ENCODE measurements at regions not wholly inside any gene's neighbourhood (a gene's known extent, or its start where the extent isn't known, plus 50 kb on each side); places are given as distances from the start of the nearest gene placed in this dataset.

GRCh38 chr1:14039582-14040430, 339.8 kb downstream of the PRDM2 start:
- DNase-seq (ENCODE audit: low read depth): peak; percentile 38
- no peaks in the 10 kb centered on the region for H3K36me3 ChIP-seq (ENCODE audit: control insufficient read depth, insufficient read depth, low read length)
- H3K27me3 ChIP-seq (ENCODE audit: control insufficient read depth, insufficient read depth, low read length): no peaks in the 10 kb centered on the region
- FAIRE-seq: no peak
- H3K4me3 ChIP-seq (ENCODE audit: low read depth, low read length): no peak overlapping the region
- TF ChIP-seq CTCF (IDR thresholded peaks at IDR 0.05; ENCODE audit: insufficient read depth, low read length, severe bottlenecking): no peak

- FAIRE-seq (no peak), DNase-seq (ENCODE audit: low read depth) (no peak)
Observed at GRCh38 chr1:14049965-14050364, 350.0 kb downstream of the PRDM2 start.

DNA sequence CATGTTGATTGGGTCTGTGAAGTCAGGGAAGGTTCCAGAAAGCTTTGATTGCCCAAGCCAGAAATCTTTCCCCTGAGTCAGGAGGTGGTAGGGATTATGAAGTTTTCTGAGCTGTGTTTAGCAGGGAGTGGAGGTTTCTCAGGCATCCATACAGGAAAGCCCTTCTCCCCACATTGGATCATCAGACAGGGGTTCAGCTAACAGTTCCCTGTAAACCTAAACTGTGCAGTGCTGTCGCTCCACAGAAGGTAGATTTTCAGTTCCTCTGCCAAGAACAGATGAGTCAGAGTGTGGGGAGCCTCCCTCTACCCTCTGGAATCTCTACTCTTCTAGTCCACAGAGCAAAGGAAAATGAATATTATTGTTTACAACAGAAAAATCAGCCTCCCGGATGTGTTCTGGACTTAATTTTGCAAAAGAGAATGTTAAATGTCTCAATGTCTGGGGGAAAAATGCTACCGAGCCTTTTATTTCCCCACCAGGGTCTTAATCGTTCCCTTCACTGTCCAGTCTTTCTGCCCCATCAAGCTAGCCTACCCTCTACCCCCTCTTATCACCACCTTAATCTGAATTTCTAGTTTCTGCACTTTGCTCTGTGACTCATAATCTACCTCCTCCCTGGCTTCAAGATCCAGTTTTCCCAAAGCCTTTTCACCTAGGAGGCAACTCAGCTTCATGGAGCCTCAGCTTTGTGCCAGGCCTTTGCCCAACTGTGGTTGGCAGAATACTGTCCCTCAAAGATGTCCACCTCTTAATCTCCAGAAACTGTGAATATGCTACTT, 355.6 kb downstream of the PRDM2 start:
- TF ChIP-seq CTCF (IDR thresholded peaks at IDR 0.05; ENCODE audit: insufficient read depth, low read length, severe bottlenecking): no peak
- FAIRE-seq (peak; percentile 81), DNase-seq (ENCODE audit: low read depth) (peak; percentile 30)
- Histone ChIP-seq H3K36me3 (ENCODE audit: control insufficient read depth, insufficient read depth, low read length) (no peaks in the 10 kb centered on the region), H3K27me3 (ENCODE audit: control insufficient read depth, insufficient read depth, low read length) (no peaks in the 10 kb centered on the region), H3K4me3 (ENCODE audit: low read depth, low read length) (no peak overlapping the region)

More at GRCh38 chr1:14049965-14050364, 350.0 kb downstream of the PRDM2 start:
- Histone ChIP-seq H3K36me3 (ENCODE audit: control insufficient read depth, insufficient read depth, low read length) (no peaks in the 10 kb centered on the region), H3K4me3 (ENCODE audit: low read depth, low read length) (no peak overlapping the region), H3K27me3 (ENCODE audit: control insufficient read depth, insufficient read depth, low read length) (no peaks in the 10 kb centered on the region)
- no peak for TF ChIP-seq CTCF (IDR thresholded peaks at IDR 0.05; ENCODE audit: insufficient read depth, low read length, severe bottlenecking)

DNA sequence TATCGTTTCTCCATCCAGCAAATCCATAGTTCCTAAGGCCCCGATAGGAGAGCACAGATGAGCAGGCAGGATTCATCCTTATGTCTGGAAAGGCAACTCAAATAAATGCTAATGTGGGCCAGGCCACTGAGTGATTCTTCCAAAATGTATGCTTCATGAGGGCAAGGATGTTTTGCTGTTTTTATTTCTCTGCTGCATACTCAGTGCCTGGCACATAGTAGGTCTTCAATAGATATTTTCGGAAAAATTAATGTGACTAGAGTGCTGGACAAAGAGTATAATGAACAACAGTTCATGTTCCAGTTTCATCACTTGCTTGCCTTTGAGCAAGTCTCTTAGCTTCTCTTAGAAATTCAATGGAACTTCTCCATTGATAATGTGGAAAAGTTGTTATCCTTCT, 357.7 kb downstream of the PRDM2 start:
- Histone ChIP-seq H3K4me3 (ENCODE audit: low read depth, low read length) (no peak overlapping the region), H3K36me3 (ENCODE audit: control insufficient read depth, insufficient read depth, low read length) (no peaks in the 10 kb centered on the region), H3K27me3 (ENCODE audit: control insufficient read depth, insufficient read depth, low read length) (no peaks in the 10 kb centered on the region)
- no peak for DNase-seq (ENCODE audit: low read depth)
- FAIRE-seq: no peak
- TF ChIP-seq CTCF (IDR thresholded peaks at IDR 0.05; ENCODE audit: insufficient read depth, low read length, severe bottlenecking): no peak

DNA sequence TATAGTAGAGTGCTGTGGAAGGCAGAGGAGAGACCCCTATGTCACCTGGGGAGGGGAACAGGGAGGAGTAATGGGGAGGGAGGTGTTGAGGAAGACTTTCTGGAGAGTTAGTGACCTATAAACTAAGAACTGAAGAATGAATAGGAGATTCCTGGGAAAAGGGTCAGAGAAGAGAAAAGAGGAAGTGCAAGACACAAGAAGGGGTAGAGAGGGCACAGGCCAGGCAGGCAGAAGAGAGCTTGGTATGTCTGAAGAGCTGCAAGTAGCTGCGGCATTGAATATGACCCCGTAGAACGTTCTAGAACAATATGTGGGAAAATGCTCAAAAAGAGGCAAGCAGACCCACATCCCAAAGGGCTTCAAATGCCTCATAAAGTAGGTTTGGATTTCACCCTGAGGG, 361.2 kb downstream of the PRDM2 start:
- no peak for FAIRE-seq
- TF ChIP-seq CTCF (IDR thresholded peaks at IDR 0.05; ENCODE audit: insufficient read depth, low read length, severe bottlenecking): no peak
- no peak for DNase-seq (ENCODE audit: low read depth)

More for the DNA sequence above, 361.2 kb downstream of the PRDM2 start:
- Histone ChIP-seq H3K36me3 (ENCODE audit: control insufficient read depth, insufficient read depth, low read length) (no peaks in the 10 kb centered on the region), H3K27me3 (ENCODE audit: control insufficient read depth, insufficient read depth, low read length) (no peaks in the 10 kb centered on the region), H3K4me3 (ENCODE audit: low read depth, low read length) (no peak overlapping the region)

Data from bronchial epithelial cell (primary cell).